Caco-2 (cell line): ENCODE measurements at regions not wholly inside any gene's neighbourhood (a gene's known extent, or its start where the extent isn't known, plus 50 kb on each side); places are given as distances from the start of the nearest gene placed in this dataset.

Source experiments
- BruUV-seq: library from RNA; stranded (reverse); fragments of 400-500 nt; replicated peaks from 2 replicates; lab custom pipeline; 2021; lab: Mats Ljungman, UMichigan
- CTCF ChIA-PET: fragments of 300-600 bp; sonication (Branson Sonifier 250); formaldehyde crosslinking; loops from one replicate; lab custom pipeline; 2022; ENCODE audit warnings: antibody characterized with exemption; lab: Charles Lee
- POLR2A ChIA-PET: fragments of 300-600 bp; sonication (Branson Sonifier 250); formaldehyde crosslinking; loops from one replicate; lab custom pipeline; 2022; ENCODE audit warnings: antibody characterized with exemption; lab: Charles Lee
- DNase-seq, 2 experiments: peaks; one replicate each; pipeline versions ENCODE4 v3.0.0 to v3.0.0-alpha.2; 2020 to 2022
- H3K27me3 ChIP-seq: replicated peaks from 2 replicates; pipeline ENCODE4 v1.6.0; 2011; ENCODE audit warnings: low read length; ENCODE audit not compliant: control insufficient read depth, insufficient read depth
- H3K36me3 ChIP-seq: 2 replicates; pipeline ENCODE4 v1.5.1; 2011; ENCODE audit warnings: low read length; ENCODE audit not compliant: control insufficient read depth, insufficient read depth
- H3K4me1 ChIP-seq: fragments of 250-450 bp; sonication (Bioruptor Pico); 2 replicates; pipeline ENCODE4 v1.5.1; 2020; ENCODE audit warnings: mild to moderate bottlenecking
- H3K4me3 ChIP-seq: 2 replicates; pipeline ENCODE4 v1.5.1; 2011; ENCODE audit warnings: low read depth, mild to moderate bottlenecking, control low read depth, low read length
- H3K9me3 ChIP-seq: fragments of 250-450 bp; sonication (Bioruptor Pico); 2 replicates; pipeline ENCODE4 v1.5.1; 2020; ENCODE audit warnings: mild to moderate bottlenecking, moderate library complexity
- H3K27ac Mint-ChIP-seq: one replicate; pipeline ENCODE4 v1.8.0; 2022; ENCODE audit warnings: mixed read lengths; ENCODE audit not compliant: unreplicated experiment
- H3K27me3 Mint-ChIP-seq: one replicate; pipeline ENCODE4 v1.8.0; 2022; ENCODE audit warnings: mixed read lengths; ENCODE audit not compliant: insufficient read depth, unreplicated experiment
- H3K36me3 Mint-ChIP-seq: one replicate; pipeline ENCODE4 v1.8.0; 2022; ENCODE audit warnings: mild to moderate bottlenecking, mixed read lengths; ENCODE audit not compliant: insufficient read depth, unreplicated experiment
- H3K4me1 Mint-ChIP-seq: one replicate; pipeline ENCODE4 v1.8.0; 2022; ENCODE audit warnings: low read depth, mixed read lengths; ENCODE audit not compliant: unreplicated experiment
- H3K4me3 Mint-ChIP-seq: one replicate; pipeline ENCODE4 v1.8.0; 2022; ENCODE audit warnings: mild to moderate bottlenecking, moderate library complexity, mixed read lengths; ENCODE audit not compliant: unreplicated experiment
- H3K9me3 Mint-ChIP-seq: one replicate; pipeline ENCODE4 v1.8.0; 2022; ENCODE audit warnings: mixed read lengths; ENCODE audit not compliant: unreplicated experiment
- CTCF ChIP-seq, 2 experiments: fragments of 200-600 bp in 1 of 2; IDR thresholded peaks; 1 replicate in 1 of 2; 2 replicates in 1 of 2; pipeline versions ENCODE4 v1.5.1 to v1.8.0; 2011 to 2022; ENCODE audit warnings: antibody characterized with exemption in 1 of 2, control low read depth in 1 of 2, inconsistent platforms in 1 of 2, low read depth in 1 of 2, low read length in 1 of 2, mild to moderate bottlenecking in 1 of 2, moderate library complexity in 1 of 2; ENCODE audit not compliant: insufficient read depth in 1 of 2, severe bottlenecking in 1 of 2, unreplicated experiment in 1 of 2
- intact Hi-C: fragments of 100-400 bp; cut with micrococcal nuclease; formaldehyde crosslinking; loops from one replicate; pipeline ENCODE4 v1.10.0; 2022; ENCODE audit not compliant: unreplicated experiment

- CTCF ChIA-PET: interaction anchor here (0.7 kb wide), 1 partner anchor 10 kb away, joined by 6 read pairs; no protein-coding TSS in a partner anchor
- BruUV-seq: no TSS peak
- H3K4me1 Mint-ChIP-seq: peaks cover 8% of the 10 kb centered on the region
- intact Hi-C loops: no loop called here
- H3K27me3 Mint-ChIP-seq: no peaks in the 10 kb centered on the region
- peaks cover 15% of the 10 kb centered on the region for H3K9me3 Mint-ChIP-seq
- H3K4me3 Mint-ChIP-seq: no peak overlapping the region
- H3K36me3 Mint-ChIP-seq: no peaks in the 10 kb centered on the region
- Histone ChIP-seq H3K4me3 (no peak overlapping the region), H3K9me3 (no peaks in the 10 kb centered on the region), H3K36me3 (no peaks in the 10 kb centered on the region), H3K4me1 (peaks cover 18% of the 10 kb centered on the region; the same call in 1 of the 2 replicates), H3K27me3 (no peaks in the 10 kb centered on the region)
- no peak for TF ChIP-seq CTCF (IDR thresholded peaks at IDR 0.05; ENCODE audit: insufficient read depth in 1 of 2, low read depth in 1 of 2, low read length in 1 of 2, severe bottlenecking in 1 of 2, unreplicated experiment in 1 of 2)
- DNase-seq: peak; percentile 15 to 37
- no peak overlapping the region for H3K27ac Mint-ChIP-seq
- POLR2A ChIA-PET: no interaction called here
Observed at GRCh38 chr6:9754515-9754914, 660.4 kb downstream of the TFAP2A start.

GRCh38 chr6:9745966-9746365 is 668.9 kb downstream of the TFAP2A start:
- BruUV-seq: no TSS peak
- intact Hi-C loops: no loop called here
- DNase-seq: no peak
- ChIA-PET CTCF (no interaction called here), POLR2A (no interaction called here)
- no peaks in the 10 kb centered on the region for H3K4me1 ChIP-seq
- TF ChIP-seq CTCF (IDR thresholded peaks at IDR 0.05; ENCODE audit: insufficient read depth in 1 of 2, low read depth in 1 of 2, low read length in 1 of 2, severe bottlenecking in 1 of 2, unreplicated experiment in 1 of 2): no peak
- no peaks in the 10 kb centered on the region for H3K27me3 Mint-ChIP-seq
- H3K4me3 ChIP-seq: no peak overlapping the region
- H3K4me1 Mint-ChIP-seq: no peaks in the 10 kb centered on the region
- H3K9me3 ChIP-seq: no peaks in the 10 kb centered on the region
- no peak overlapping the region for H3K4me3 Mint-ChIP-seq
- no peaks in the 10 kb centered on the region for H3K27me3 ChIP-seq
- H3K9me3 Mint-ChIP-seq: no peaks in the 10 kb centered on the region
- no peak overlapping the region for H3K27ac Mint-ChIP-seq
- H3K36me3 ChIP-seq: no peaks in the 10 kb centered on the region
- H3K36me3 Mint-ChIP-seq: no peaks in the 10 kb centered on the region

- CTCF ChIA-PET: no interaction called here
- Histone ChIP-seq H3K36me3 (no peaks in the 10 kb centered on the region), H3K4me1 (no peaks in the 10 kb centered on the region), H3K27me3 (no peaks in the 10 kb centered on the region), H3K9me3 (no peaks in the 10 kb centered on the region), H3K4me3 (no peak overlapping the region)
- Mint-ChIP-seq H3K9me3 (no peaks in the 10 kb centered on the region), H3K27me3 (no peaks in the 10 kb centered on the region), H3K27ac (no peak overlapping the region), H3K36me3 (no peaks in the 10 kb centered on the region), H3K4me1 (no peaks in the 10 kb centered on the region), H3K4me3 (no peak overlapping the region)
- intact Hi-C loops: no loop called here
- TF ChIP-seq CTCF (IDR thresholded peaks at IDR 0.05; ENCODE audit: insufficient read depth in 1 of 2, low read depth in 1 of 2, low read length in 1 of 2, severe bottlenecking in 1 of 2, unreplicated experiment in 1 of 2): no peak
- BruUV-seq: no TSS peak
- no peak for DNase-seq
- POLR2A ChIA-PET: no interaction called here
Observed at GRCh38 chr6:9745476-9745875, 669.4 kb downstream of the TFAP2A start.
